IPS DF 6.9 (cell line): ENCODE measurements at regions not wholly inside any gene's neighbourhood (a gene's known extent, or its start where the extent isn't known, plus 50 kb on each side); places are given as distances from the start of the nearest gene placed in this dataset.

Experiments used
- DNase-seq: peaks from one replicate; pipeline ENCODE4 v3.0.0-alpha.2; 2013; ENCODE audit warnings: low read depth, low spot score
- H3K27ac ChIP-seq: one replicate; pipeline ENCODE4 v1.5.1; 2013; ENCODE audit warnings: low read length, control low read depth
- H3K27me3 ChIP-seq: 2 replicates; pipeline ENCODE4 v1.6.1; 2013; ENCODE audit warnings: mild to moderate bottlenecking, low read length; ENCODE audit not compliant: control insufficient read depth, insufficient read depth
- H3K36me3 ChIP-seq: 2 replicates; pipeline ENCODE4 v1.6.1; 2013; ENCODE audit warnings: low read length; ENCODE audit not compliant: control insufficient read depth, insufficient read depth
- H3K4me1 ChIP-seq: 2 replicates; pipeline ENCODE4 v1.6.1; 2013; ENCODE audit warnings: low read length; ENCODE audit not compliant: control insufficient read depth, insufficient read depth
- H3K4me3 ChIP-seq: 2 replicates; pipeline ENCODE4 v1.5.1; 2013; ENCODE audit warnings: mild to moderate bottlenecking, low read length
- H3K9me3 ChIP-seq: 2 replicates; pipeline ENCODE4 v1.6.1; 2013; ENCODE audit warnings: low read length, inconsistent platforms; ENCODE audit not compliant: control insufficient read depth, insufficient read depth
- WGBS: extraction: QIAGEN DNeasy Blood & Tissue Kit; methylation state at CpG from one replicate; pipeline ENCODE4 v1.1.7; 2013; ENCODE audit warnings: mixed read lengths, missing lambda C conversion rate; ENCODE audit not compliant: insufficient read length, insufficient coverage; 5-methylcytosine and 5-hydroxymethylcytosine counted together

DNA sequence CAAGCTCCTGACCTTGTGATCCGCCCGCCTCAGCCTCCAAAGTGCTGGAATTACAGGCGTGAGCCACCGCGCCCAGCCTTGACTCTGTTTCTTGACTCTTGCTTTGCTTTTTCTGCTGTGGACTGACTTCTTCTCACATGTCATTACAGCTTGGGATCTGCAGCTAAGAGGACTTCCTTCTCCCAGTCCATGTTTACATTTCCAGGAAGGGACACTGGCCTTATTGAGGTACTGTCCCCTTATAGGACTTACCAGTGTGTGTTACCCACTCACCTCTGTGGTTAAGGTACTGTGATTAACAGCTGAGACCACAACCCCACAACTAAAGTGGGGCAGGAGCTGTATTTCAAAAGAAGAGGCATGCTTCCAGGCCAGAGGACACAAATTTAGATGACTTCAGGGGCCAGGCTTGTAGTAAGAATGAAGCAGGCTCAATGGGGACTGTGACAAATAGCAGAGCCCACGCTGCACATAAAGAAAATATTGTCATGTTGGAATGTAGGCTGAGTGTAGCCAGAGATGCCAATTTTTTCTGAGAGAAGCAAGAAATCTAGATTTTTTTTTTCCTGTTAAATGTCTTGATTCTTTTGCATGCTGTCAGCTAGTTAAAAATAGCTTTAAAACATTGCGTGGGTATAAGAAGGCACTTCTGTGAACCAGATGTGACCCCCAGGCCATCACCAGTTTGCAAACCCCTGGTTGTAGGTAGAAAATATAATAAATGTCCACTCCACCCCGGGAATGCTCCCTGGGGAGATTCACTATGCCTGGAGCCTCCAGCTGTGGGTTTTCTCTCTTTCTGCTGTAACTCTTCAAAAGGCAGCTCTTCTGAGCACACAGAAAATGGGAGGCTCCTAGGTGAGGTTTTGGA is 75.0 kb downstream of the PTPDC1 start:
- Histone ChIP-seq H3K27me3 (no peaks in the 10 kb centered on the region), H3K4me1 (no peaks in the 10 kb centered on the region), H3K9me3 (no peaks in the 10 kb centered on the region), H3K4me3 (no peak overlapping the region), H3K27ac (no peak overlapping the region), H3K36me3 (no peaks in the 10 kb centered on the region)
- WGBS: no CpG with 5 or more reads among the region's 8 CpGs
- DNase-seq: no peak

DNA sequence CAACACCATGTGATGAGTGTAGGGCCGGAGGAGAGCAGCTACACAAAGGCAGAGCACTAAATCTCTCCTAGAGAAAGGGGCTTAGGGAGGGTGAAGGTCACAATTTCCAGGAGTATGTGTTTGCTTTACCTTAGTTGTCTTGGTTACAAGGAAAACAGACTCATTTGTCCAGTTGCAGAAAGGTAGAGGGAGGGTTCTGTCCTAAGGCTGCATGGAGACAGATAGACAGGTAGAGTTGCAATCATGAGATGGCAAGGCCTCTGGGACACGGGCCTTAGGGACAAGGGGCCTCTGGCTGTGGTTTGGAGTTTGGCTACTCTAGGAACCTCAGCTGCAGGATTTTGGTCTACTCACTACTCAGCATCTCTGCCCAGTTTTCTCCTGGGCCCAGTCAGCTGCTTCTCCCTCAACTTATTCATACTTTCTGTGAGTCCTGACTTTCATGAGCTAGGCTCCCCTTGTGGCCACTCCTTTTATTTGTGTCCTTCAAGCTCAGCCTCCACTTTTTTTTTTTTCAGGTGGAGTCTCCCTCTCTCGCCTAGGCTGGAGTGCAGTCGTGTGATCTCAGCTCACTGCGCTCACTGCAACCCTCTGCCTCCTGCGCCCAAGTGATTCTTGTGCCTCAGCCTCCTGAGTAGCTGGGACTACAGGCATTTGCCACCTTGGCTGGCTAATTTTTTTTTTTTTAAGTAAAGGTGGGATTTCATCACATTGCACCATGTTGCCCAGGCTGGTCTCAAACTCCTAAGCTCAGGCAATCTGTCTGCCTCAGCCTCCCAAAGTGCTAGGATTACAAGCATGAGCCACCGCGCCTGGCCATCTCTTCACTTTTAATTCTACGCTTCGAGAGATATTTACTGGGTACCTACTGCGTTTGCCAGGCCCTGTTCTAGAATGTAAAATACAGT is 76.6 kb downstream of the PTPDC1 start:
- H3K4me3 ChIP-seq: no peak overlapping the region
- H3K9me3 ChIP-seq: no peaks in the 10 kb centered on the region
- no peaks in the 10 kb centered on the region for H3K27me3 ChIP-seq
- no peaks in the 10 kb centered on the region for H3K36me3 ChIP-seq
- H3K4me1 ChIP-seq: no peaks in the 10 kb centered on the region
- no peak overlapping the region for H3K27ac ChIP-seq
- no CpG with 5 or more reads among the region's 11 CpGs for WGBS
- DNase-seq: no peak

DNA sequence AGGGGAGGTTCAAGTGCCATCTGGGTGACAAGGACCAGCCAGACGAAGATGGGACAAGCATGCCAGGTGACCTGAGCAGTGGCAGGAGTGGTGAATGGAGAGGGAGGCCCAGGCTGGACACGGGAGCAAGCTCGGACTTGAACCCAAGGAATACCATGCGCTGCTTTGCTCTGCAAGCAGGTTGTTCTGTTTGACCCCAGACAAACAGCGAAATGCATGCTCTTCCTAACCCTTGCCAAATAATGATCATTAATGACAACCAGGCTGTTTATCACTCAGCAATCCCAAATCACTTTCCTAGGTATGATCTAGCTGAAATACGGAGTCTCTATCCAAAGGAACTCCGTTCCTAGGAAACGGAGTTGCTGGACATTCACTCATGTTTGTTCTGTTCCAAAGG is 77.4 kb downstream of the PTPDC1 start:
- H3K4me3 ChIP-seq: no peak overlapping the region
- WGBS: no CpG with 5 or more reads among the region's 8 CpGs
- no peak for DNase-seq
- no peaks in the 10 kb centered on the region for H3K9me3 ChIP-seq
- H3K27me3 ChIP-seq: no peaks in the 10 kb centered on the region
- H3K36me3 ChIP-seq: no peaks in the 10 kb centered on the region
- no peaks in the 10 kb centered on the region for H3K4me1 ChIP-seq
- H3K27ac ChIP-seq: no peak overlapping the region

DNA sequence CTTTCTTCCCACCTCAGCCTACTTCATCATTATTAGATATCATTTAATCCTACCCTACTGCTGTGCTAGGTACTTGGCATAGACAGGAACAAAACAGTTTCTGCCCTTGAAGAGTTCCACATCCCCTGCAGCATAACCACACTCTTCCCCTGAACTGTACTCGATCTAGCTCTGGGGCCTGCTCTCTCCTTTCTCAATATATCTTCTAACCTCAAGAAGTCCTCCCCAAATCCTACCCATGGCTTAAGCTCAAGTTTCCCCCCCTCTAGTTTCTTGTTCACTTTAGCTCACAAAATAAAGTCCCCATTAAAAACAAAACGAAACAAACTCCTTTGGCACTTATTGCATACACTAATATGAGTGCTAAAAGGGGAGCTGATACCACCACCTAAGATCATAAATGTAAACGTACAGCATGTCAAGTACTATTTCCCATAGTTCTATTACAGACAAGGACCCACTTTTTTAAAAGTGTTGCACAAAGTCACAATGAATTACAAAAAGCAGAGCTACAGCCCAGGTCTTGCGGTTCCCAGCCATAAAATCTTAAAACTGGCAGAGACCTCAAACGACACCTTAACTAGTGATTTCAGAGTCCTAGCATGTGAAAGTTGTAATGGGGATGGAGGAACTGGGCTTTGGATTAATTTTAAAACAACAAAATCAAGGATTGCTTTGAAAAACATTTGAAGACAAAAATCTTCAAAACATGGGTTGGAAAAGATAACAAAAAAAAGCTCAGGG is 80.7 kb downstream of the PTPDC1 start:
- DNase-seq: no peak
- Histone ChIP-seq H3K27me3 (no peaks in the 10 kb centered on the region), H3K9me3 (no peaks in the 10 kb centered on the region), H3K36me3 (no peaks in the 10 kb centered on the region), H3K4me3 (no peak overlapping the region), H3K27ac (no peak overlapping the region), H3K4me1 (no peaks in the 10 kb centered on the region)
- no CpG with 5 or more reads among the region's 5 CpGs for WGBS

DNA sequence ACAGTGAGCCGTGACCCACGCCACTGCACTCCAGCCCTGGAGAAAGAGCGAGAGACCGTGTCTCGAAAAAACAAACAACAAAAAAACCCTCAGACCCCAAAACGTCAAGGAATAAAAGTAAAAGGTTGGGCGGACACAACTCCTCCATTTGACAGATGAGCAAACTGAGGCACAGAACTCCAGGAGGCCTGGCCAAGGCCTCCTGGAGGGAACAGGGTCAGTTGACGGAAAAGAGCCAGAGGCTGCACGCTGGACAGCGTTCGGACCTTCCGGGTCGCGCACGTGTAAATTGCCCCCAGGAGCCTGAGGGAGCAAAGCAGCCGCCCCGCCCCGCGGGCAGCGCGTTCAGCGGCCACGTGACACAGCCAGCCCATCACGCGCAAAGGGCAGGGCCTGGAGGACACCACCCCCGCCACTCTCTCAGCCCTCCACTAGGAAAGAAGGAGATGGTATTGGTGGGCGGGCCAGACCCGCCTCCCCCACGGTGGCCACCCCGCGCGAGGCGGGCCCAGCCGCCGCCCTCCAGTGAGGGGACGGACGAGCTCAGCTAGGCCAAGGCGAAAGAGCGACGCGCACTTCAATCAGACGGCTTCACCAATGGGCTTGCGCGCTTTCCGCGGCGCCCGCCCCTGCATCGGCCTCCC is 81.5 kb downstream of the PTPDC1 start:
- Histone ChIP-seq H3K36me3 (no peaks in the 10 kb centered on the region), H3K27ac (no peak overlapping the region), H3K4me3 (peak overlapping the region; percentile 97; the same call in 1 of the 2 replicates), H3K27me3 (no peaks in the 10 kb centered on the region), H3K4me1 (no peaks in the 10 kb centered on the region), H3K9me3 (no peaks in the 10 kb centered on the region)
- WGBS: no CpG with 5 or more reads among the region's 49 CpGs
- peak; percentile 89 for DNase-seq

DNA sequence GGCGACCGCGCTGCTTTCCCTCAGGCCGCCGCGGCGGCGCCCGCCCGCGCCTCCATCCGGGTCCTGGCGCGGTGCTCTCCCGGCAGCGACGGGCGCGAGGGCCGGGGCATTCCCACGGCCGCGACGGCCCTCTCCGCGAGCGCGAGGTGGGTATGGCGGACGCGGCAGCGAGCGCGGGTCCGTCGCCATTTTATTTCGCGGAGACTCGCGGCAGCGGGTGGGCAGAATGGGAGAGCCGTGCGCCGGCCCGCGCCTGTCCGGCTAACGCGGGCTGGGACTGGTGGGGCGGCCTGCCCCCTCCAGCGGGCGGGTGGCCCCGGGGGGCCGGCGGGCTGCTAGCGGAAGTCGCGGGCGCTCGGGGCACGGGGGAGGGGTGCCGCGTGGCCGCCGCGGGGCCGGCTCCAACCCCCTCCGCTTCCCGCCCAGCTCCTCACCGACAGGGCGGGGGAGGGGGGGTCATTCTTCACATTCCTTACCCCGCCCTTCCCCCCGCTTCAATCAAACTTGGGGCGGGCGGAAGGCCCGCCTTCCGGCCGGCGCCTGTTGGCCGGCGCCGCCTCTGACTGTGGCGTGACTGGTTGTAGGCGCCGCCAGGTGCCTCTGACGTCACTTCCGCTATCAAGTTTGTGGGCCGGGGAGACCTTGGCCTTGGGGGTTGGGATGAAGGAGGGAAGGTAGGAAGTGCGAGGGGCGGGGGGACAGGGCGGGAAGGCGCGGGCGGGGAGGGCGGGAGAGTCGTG is 82.1 kb downstream of the PTPDC1 start:
- peak overlapping the region; percentile 97 for H3K4me3 ChIP-seq
- H3K27ac ChIP-seq: no peak overlapping the region
- H3K4me1 ChIP-seq: no peaks in the 10 kb centered on the region
- H3K9me3 ChIP-seq: no peaks in the 10 kb centered on the region
- no peaks in the 10 kb centered on the region for H3K27me3 ChIP-seq
- WGBS: no CpG with 5 or more reads among the region's 96 CpGs
- H3K36me3 ChIP-seq: no peaks in the 10 kb centered on the region
- peak; percentile 97 for DNase-seq

DNA sequence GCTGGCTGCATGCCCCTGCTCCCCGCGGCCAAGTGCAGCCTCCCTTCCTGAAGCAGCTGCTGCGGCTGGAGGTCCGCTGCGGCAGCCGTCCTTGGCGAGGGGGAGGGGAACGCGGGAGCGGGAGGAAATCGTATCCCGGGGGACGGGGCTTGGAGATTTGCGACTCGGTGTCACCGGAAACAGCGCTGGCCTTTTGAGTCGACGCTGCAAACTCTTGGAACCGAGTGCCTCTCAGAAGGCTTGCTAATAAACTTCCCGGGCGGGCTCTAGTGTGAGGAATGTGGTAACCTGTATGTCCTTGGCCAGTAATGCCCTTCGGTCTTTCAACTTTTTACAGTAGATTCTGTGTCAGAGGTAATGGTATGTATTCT is 82.7 kb downstream of the PTPDC1 start:
- Histone ChIP-seq H3K27me3 (no peaks in the 10 kb centered on the region), H3K9me3 (no peaks in the 10 kb centered on the region), H3K36me3 (no peaks in the 10 kb centered on the region), H3K4me1 (no peaks in the 10 kb centered on the region), H3K27ac (no peak overlapping the region), H3K4me3 (peak overlapping the region; percentile 96)
- WGBS: no CpG with 5 or more reads among the region's 23 CpGs
- DNase-seq: no peak

DNA sequence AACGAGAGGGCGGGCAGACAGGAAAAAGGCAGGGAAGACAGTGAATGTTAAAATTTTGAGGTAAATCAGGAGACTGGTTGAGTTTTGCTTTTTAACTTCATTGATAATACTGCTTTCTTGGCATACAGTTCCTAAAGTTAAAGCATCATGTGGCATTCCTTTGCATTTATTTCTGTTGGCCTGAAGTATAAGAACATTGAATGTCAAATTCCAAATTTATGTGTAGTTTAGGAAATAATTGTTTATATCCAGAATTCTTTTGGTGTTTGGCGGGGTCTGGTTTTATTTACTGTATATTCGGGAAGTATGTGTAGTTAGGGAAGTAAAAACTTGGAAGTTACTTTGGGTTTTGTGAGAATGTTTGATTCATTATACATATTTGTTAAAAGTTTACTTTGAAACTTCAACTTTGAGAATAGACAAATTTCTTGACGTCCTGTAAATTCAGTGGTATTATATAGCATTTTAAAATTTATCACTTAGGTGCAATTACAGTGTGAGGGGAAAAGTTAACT is 83.2 kb downstream of the PTPDC1 start:
- no peak overlapping the region for H3K27ac ChIP-seq
- WGBS: 100% methylated on average over 2 of the region's 5 CpGs
- H3K4me1 ChIP-seq: no peaks in the 10 kb centered on the region
- H3K4me3 ChIP-seq: peak overlapping the region; percentile 96
- no peaks in the 10 kb centered on the region for H3K9me3 ChIP-seq
- no peaks in the 10 kb centered on the region for H3K27me3 ChIP-seq
- no peak for DNase-seq
- no peaks in the 10 kb centered on the region for H3K36me3 ChIP-seq

DNA sequence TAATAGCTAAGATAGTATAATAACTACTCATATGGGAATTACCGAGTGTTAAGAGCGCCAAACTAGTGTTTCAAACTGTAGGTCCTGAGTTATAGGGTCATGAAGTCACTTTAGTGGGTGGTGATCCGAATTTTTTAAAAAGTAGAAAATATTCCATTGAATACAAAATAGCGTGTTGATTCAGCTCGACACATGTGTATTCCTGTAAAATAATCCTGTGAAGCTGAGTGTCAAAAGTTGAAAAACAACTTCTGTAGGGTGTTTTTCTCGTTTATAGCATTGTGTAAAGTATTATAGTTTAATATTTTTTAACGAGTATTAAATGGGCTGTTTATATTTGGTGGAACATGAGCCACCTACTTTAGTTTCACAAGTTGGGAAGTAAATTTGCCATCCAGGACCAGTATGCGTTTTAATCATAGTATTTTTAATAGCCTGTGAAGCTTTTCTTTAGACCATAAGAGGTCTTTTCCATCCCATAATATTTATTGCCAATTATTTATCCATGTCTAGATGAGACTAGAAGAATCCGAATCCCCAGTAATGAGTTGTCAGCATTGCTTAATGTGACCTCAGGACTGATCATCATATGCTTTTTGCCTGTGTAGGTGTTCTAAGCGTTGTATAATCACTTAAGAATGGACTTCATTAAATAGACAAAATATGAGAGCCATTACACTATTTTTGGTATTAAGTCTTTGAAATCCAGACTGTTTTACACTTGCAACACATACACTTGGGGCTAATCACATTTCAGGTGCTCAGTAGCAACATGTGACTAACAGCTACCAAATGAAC is 84.1 kb downstream of the PTPDC1 start:
- Histone ChIP-seq H3K4me3 (peak overlapping the region; percentile 96; the same call in 1 of the 2 replicates), H3K36me3 (no peaks in the 10 kb centered on the region), H3K9me3 (no peaks in the 10 kb centered on the region), H3K27me3 (no peaks in the 10 kb centered on the region), H3K27ac (no peak overlapping the region), H3K4me1 (no peaks in the 10 kb centered on the region)
- no CpG with 5 or more reads among the region's 10 CpGs for WGBS
- DNase-seq: no peak
